Endothelial cell (in vitro differentiated cells): ENCODE measurements at regions not wholly inside any gene's neighbourhood (a gene's known extent, or its start where the extent isn't known, plus 50 kb on each side); places are given as distances from the start of the nearest gene placed in this dataset.

Experiments used
- DNase-seq: peaks from one replicate; pipeline ENCODE4 v3.0.0; 2021; ENCODE audit warnings: low spot score
- H3K27ac Mint-ChIP-seq: one replicate; pipeline ENCODE4 v1.8.0; 2021; ENCODE audit warnings: mixed read lengths, inconsistent platforms; ENCODE audit not compliant: unreplicated experiment
- H3K27me3 Mint-ChIP-seq: one replicate; pipeline ENCODE4 v1.8.0; 2021; ENCODE audit warnings: mild to moderate bottlenecking, moderate library complexity, mixed read lengths, inconsistent platforms; ENCODE audit not compliant: unreplicated experiment
- H3K36me3 Mint-ChIP-seq: one replicate; pipeline ENCODE4 v1.8.0; 2021; ENCODE audit warnings: mild to moderate bottlenecking, low read depth, mixed read lengths, inconsistent platforms; ENCODE audit not compliant: unreplicated experiment
- H3K4me1 Mint-ChIP-seq: one replicate; pipeline ENCODE4 v1.8.0; 2021; ENCODE audit warnings: mild to moderate bottlenecking, mixed read lengths, inconsistent platforms; ENCODE audit not compliant: unreplicated experiment
- H3K4me3 Mint-ChIP-seq: one replicate; pipeline ENCODE4 v1.8.0; 2021; ENCODE audit warnings: mild to moderate bottlenecking, mixed read lengths, inconsistent platforms; ENCODE audit not compliant: unreplicated experiment
- H3K9me3 Mint-ChIP-seq: one replicate; pipeline ENCODE4 v1.8.0; 2021; ENCODE audit warnings: mixed read lengths, inconsistent platforms; ENCODE audit not compliant: unreplicated experiment
- TF ChIP-seq, protein P1 (sequence below): fragments of 200-600 bp; sonication (generic); IDR thresholded peaks from one replicate; pipeline ENCODE4 v1.5.0; 2021; ENCODE audit warnings: antibody characterized with exemption; ENCODE audit not compliant: unreplicated experiment

- peaks cover 11% of the 10 kb centered on the region for H3K27me3 Mint-ChIP-seq
- H3K36me3 Mint-ChIP-seq = no peaks in the 10 kb centered on the region
- H3K4me1 Mint-ChIP-seq = peaks cover 16% of the 10 kb centered on the region
- no peak overlapping the region for H3K4me3 Mint-ChIP-seq
- H3K9me3 Mint-ChIP-seq = no peaks in the 10 kb centered on the region
- TF ChIP-seq, protein P1, sequence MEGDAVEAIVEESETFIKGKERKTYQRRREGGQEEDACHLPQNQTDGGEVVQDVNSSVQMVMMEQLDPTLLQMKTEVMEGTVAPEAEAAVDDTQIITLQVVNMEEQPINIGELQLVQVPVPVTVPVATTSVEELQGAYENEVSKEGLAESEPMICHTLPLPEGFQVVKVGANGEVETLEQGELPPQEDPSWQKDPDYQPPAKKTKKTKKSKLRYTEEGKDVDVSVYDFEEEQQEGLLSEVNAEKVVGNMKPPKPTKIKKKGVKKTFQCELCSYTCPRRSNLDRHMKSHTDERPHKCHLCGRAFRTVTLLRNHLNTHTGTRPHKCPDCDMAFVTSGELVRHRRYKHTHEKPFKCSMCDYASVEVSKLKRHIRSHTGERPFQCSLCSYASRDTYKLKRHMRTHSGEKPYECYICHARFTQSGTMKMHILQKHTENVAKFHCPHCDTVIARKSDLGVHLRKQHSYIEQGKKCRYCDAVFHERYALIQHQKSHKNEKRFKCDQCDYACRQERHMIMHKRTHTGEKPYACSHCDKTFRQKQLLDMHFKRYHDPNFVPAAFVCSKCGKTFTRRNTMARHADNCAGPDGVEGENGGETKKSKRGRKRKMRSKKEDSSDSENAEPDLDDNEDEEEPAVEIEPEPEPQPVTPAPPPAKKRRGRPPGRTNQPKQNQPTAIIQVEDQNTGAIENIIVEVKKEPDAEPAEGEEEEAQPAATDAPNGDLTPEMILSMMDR = no peak
- H3K27ac Mint-ChIP-seq = no peak overlapping the region
- no peak for DNase-seq
These were observed 130.7 kb downstream of the SEC61B start for GRCh38 chr9:99352826-99353225.

DNA sequence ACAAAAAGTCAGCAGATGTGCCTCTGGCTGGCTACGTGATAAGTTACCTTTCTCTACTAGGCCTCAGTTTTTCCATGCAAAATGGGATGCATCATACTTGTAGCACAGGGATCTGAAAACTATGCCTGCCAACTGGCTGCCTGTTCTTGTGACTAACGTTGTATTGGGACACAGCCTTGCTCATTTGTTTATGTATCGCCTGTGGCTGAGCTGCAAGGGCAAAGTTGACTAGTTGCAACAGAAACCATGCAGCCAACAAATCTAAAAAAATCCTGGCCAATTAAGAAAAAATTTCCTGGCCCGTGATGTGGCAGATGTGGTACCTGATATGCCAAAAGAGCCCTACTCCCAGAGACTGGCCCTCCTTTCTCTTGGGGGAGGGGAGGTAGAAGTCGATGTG, 131.3 kb downstream of the SEC61B start:
- H3K9me3 Mint-ChIP-seq = no peaks in the 10 kb centered on the region
- no peaks in the 10 kb centered on the region for H3K36me3 Mint-ChIP-seq
- H3K27ac Mint-ChIP-seq = no peak overlapping the region
- TF ChIP-seq, protein P1 = no peak
- DNase-seq = no peak
- H3K4me3 Mint-ChIP-seq = no peak overlapping the region
- H3K27me3 Mint-ChIP-seq = peaks cover 11% of the 10 kb centered on the region
- H3K4me1 Mint-ChIP-seq = peaks cover 16% of the 10 kb centered on the region

GRCh38 chr9:99354104-99354503, 132.0 kb downstream of the SEC61B start:
- Mint-ChIP-seq H3K27ac (no peak overlapping the region), H3K4me1 (peaks cover 16% of the 10 kb centered on the region), H3K36me3 (no peaks in the 10 kb centered on the region), H3K9me3 (no peaks in the 10 kb centered on the region), H3K4me3 (no peak overlapping the region), H3K27me3 (peaks cover 11% of the 10 kb centered on the region)
- no peak for DNase-seq
- TF ChIP-seq, protein P1 = no peak

GRCh38 chr9:99356512-99356971, 134.5 kb downstream of the SEC61B start:
- TF ChIP-seq, protein P1 = no peak
- Mint-ChIP-seq H3K27me3 (peaks cover 11% of the 10 kb centered on the region), H3K9me3 (no peaks in the 10 kb centered on the region), H3K4me1 (peaks cover 7% of the 10 kb centered on the region), H3K36me3 (no peaks in the 10 kb centered on the region), H3K27ac (no peak overlapping the region), H3K4me3 (no peak overlapping the region)
- no peak for DNase-seq

GRCh38 chr9:99357575-99357974, 135.5 kb downstream of the SEC61B start:
- no peaks in the 10 kb centered on the region for H3K9me3 Mint-ChIP-seq

More at GRCh38 chr9:99357575-99357974, 135.5 kb downstream of the SEC61B start:
- no peak overlapping the region for H3K4me3 Mint-ChIP-seq
- peaks cover 9% of the 10 kb centered on the region for H3K27me3 Mint-ChIP-seq
- peaks cover 7% of the 10 kb centered on the region for H3K4me1 Mint-ChIP-seq
- H3K36me3 Mint-ChIP-seq = no peaks in the 10 kb centered on the region
- no peak for DNase-seq
- H3K27ac Mint-ChIP-seq = no peak overlapping the region
- TF ChIP-seq, protein P1 = no peak
